ENCODE measurements at regions not wholly inside any gene's neighbourhood (a gene's known extent, or its start where the extent isn't known, plus 50 kb on each side); places are given as distances from the start of the nearest gene placed in this dataset.

DNA sequence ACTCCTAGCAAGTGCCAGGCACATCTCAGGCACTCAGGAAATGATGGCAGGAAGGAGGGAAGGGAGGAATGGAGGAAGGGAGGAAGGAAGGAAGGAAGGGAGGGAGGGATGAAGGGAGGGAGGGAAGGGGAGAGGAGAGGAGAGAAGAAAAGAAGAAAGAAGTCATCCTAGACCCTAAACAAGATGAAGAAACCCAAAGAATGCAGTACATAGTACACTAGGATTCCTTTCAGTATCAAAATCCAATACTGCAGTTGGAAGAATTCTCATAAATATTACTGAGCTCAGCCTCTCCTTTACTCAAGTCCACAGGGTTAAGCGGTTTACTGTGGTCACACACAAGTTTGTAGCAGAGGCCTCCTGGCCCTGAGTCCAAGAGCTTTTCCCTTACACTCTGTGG is 155.7 kb upstream of the ETAA1 start:
- H3K9me3 ChIP-seq (ENCODE audit: control insufficient read depth, insufficient read depth, low read depth, low read length) = no peaks in the 10 kb centered on the region
- H3K27ac ChIP-seq (ENCODE audit: extremely low read depth, low read depth, low read length) = no peak overlapping the region
- H3K4me1 ChIP-seq (ENCODE audit: control insufficient read depth, insufficient read depth, low read length) = no peaks in the 10 kb centered on the region
- ChIA-PET POLR2A (no interaction called here), CTCF (no interaction called here)
- no peak for TF ChIP-seq ZNF654 (tag by site-specific recombination; IDR thresholded peaks at IDR 0.05; ENCODE audit: low read depth)
- no peak for TF ChIP-seq ZNF302 (tag by site-specific recombination; IDR thresholded peaks at IDR 0.05; ENCODE audit: low read depth)
- TF ChIP-seq ZFP41 (tag by site-specific recombination; IDR thresholded peaks at IDR 0.05; ENCODE audit: borderline replicate concordance) = no peak
- TF ChIP-seq ZNF350 (tag by site-specific recombination; IDR thresholded peaks at IDR 0.05) = no peak
- TF ChIP-seq ZFHX2 (tag by site-specific recombination; conservative IDR thresholded peaks at IDR 0.05) = no peak
- TF ChIP-seq ZNF585B (tag by site-specific recombination; IDR thresholded peaks at IDR 0.05) = no peak
- no peak for TF ChIP-seq ZNF747 (tag by site-specific recombination; IDR thresholded peaks at IDR 0.05)
- TF ChIP-seq, protein P1, sequence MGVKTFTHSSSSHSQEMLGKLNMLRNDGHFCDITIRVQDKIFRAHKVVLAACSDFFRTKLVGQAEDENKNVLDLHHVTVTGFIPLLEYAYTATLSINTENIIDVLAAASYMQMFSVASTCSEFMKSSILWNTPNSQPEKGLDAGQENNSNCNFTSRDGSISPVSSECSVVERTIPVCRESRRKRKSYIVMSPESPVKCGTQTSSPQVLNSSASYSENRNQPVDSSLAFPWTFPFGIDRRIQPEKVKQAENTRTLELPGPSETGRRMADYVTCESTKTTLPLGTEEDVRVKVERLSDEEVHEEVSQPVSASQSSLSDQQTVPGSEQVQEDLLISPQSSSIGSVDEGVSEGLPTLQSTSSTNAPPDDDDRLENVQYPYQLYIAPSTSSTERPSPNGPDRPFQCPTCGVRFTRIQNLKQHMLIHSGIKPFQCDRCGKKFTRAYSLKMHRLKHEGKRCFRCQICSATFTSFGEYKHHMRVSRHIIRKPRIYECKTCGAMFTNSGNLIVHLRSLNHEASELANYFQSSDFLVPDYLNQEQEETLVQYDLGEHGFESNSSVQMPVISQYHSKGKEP (tag by site-specific recombination; IDR thresholded peaks at IDR 0.05) = no peak
- TF ChIP-seq ZNF157 (tag by site-specific recombination; IDR thresholded peaks at IDR 0.05) = no peak
- no peak for TF ChIP-seq ZNF560 (tag by site-specific recombination; IDR thresholded peaks at IDR 0.05; ENCODE audit: borderline replicate concordance)
- TF ChIP-seq ZNF184 (tag by site-specific recombination; IDR thresholded peaks at IDR 0.05) = no peak
- TF ChIP-seq, protein P2, sequence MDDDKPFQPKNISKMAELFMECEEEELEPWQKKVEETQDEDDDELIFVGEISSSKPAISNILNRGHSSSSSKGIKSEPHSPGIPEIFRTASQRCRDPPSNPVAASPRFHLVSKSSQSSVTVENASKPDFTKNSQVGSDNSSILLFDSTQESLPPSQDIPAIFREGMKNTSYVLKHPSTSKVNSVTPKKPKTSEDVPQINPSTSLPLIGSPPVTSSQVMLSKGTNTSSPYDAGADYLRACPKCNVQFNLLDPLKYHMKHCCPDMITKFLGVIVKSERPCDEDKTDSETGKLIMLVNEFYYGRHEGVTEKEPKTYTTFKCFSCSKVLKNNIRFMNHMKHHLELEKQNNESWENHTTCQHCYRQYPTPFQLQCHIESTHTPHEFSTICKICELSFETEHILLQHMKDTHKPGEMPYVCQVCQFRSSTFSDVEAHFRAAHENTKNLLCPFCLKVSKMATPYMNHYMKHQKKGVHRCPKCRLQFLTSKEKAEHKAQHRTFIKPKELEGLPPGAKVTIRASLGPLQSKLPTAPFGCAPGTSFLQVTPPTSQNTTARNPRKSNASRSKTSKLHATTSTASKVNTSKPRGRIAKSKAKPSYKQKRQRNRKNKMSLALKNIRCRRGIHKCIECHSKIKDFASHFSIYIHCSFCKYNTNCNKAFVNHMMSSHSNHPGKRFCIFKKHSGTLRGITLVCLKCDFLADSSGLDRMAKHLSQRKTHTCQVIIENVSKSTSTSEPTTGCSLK (tag by site-specific recombination; IDR thresholded peaks at IDR 0.05) = no peak
- TF ChIP-seq TRIM28 (IDR thresholded peaks at IDR 0.05; ENCODE audit: borderline replicate concordance, low read length) = no peak
- TF ChIP-seq SP3 (tag by site-specific recombination; IDR thresholded peaks at IDR 0.05) = no peak
- no peak for TF ChIP-seq ZNF548 (tag by site-specific recombination; IDR thresholded peaks at IDR 0.05)
- TF ChIP-seq, protein P3, sequence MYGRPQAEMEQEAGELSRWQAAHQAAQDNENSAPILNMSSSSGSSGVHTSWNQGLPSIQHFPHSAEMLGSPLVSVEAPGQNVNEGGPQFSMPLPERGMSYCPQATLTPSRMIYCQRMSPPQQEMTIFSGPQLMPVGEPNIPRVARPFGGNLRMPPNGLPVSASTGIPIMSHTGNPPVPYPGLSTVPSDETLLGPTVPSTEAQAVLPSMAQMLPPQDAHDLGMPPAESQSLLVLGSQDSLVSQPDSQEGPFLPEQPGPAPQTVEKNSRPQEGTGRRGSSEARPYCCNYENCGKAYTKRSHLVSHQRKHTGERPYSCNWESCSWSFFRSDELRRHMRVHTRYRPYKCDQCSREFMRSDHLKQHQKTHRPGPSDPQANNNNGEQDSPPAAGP (tag by site-specific recombination; IDR thresholded peaks at IDR 0.05) = no peak
- no peak for TF ChIP-seq ZNF707 (tag by site-specific recombination; IDR thresholded peaks at IDR 0.05)
- TF ChIP-seq, protein P4, sequence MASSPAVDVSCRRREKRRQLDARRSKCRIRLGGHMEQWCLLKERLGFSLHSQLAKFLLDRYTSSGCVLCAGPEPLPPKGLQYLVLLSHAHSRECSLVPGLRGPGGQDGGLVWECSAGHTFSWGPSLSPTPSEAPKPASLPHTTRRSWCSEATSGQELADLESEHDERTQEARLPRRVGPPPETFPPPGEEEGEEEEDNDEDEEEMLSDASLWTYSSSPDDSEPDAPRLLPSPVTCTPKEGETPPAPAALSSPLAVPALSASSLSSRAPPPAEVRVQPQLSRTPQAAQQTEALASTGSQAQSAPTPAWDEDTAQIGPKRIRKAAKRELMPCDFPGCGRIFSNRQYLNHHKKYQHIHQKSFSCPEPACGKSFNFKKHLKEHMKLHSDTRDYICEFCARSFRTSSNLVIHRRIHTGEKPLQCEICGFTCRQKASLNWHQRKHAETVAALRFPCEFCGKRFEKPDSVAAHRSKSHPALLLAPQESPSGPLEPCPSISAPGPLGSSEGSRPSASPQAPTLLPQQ (tag by site-specific recombination; IDR thresholded peaks at IDR 0.05) = no peak
- H3K36me3 ChIP-seq (ENCODE audit: control insufficient read depth in 2 of 2, insufficient read depth in 1 of 2, low read length in 2 of 2) = no peaks in the 10 kb centered on the region
- H3K4me3 ChIP-seq (ENCODE audit: low read depth, low read length) = no peak overlapping the region

DNA sequence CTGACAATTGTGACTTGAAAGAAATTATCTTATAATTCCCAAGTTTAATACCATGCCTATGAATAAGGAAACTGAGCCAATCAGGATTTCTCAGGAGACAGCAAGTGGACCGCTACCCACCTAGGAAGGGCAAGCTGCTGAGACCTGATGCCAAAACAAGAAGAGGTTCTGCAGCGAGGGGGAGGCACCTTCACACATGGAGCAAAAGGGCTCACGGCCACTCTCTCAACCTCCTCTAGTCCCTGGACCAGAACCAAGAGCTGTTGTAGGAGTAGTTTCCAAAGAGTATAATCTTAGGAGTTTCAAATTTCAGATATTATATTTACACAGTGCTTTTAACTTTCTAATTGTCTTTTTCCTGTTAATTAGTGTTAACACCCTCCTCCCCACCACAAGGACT is 154.7 kb upstream of the ETAA1 start:
- Histone ChIP-seq H3K9me3 (ENCODE audit: control insufficient read depth, insufficient read depth, low read depth, low read length) (no peaks in the 10 kb centered on the region), H3K36me3 (ENCODE audit: control insufficient read depth in 2 of 2, insufficient read depth in 1 of 2, low read length in 2 of 2) (no peaks in the 10 kb centered on the region), H3K4me1 (ENCODE audit: control insufficient read depth, insufficient read depth, low read length) (no peaks in the 10 kb centered on the region), H3K4me3 (ENCODE audit: low read depth, low read length) (no peak overlapping the region), H3K27ac (ENCODE audit: extremely low read depth, low read depth, low read length) (no peak overlapping the region)
- ChIA-PET CTCF (interaction anchor here (0.7 kb wide), 1 partner anchor 21 kb away, joined by 3 read pairs; no protein-coding TSS in a partner anchor), POLR2A (no interaction called here)
- TF ChIP-seq ZNF292 (tag by site-specific recombination; IDR thresholded peaks at IDR 0.05; ENCODE audit: borderline replicate concordance, low read depth) = no peak
- no peak for TF ChIP-seq ZNF266 (tag by site-specific recombination; IDR thresholded peaks at IDR 0.05; ENCODE audit: low read depth)
- TF ChIP-seq ZNF530 (tag by site-specific recombination; IDR thresholded peaks at IDR 0.05; ENCODE audit: low read depth) = no peak
- TF ChIP-seq ZNF416 (tag by site-specific recombination; IDR thresholded peaks at IDR 0.05) = no peak
- TF ChIP-seq SALL2 (tag by site-specific recombination; IDR thresholded peaks at IDR 0.05; ENCODE audit: borderline replicate concordance) = no peak
- no peak for TF ChIP-seq ZNF19 (tag by site-specific recombination; IDR thresholded peaks at IDR 0.05; ENCODE audit: low read depth)
- TF ChIP-seq, protein P5, sequence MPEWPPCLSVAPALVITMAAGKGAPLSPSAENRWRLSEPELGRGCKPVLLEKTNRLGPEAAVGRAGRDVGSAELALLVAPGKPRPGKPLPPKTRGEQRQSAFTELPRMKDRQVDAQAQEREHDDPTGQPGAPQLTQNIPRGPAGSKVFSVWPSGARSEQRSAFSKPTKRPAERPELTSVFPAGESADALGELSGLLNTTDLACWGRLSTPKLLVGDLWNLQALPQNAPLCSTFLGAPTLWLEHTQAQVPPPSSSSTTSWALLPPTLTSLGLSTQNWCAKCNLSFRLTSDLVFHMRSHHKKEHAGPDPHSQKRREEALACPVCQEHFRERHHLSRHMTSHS (tag by site-specific recombination; IDR thresholded peaks at IDR 0.05) = no peak
- TF ChIP-seq, protein P6, sequence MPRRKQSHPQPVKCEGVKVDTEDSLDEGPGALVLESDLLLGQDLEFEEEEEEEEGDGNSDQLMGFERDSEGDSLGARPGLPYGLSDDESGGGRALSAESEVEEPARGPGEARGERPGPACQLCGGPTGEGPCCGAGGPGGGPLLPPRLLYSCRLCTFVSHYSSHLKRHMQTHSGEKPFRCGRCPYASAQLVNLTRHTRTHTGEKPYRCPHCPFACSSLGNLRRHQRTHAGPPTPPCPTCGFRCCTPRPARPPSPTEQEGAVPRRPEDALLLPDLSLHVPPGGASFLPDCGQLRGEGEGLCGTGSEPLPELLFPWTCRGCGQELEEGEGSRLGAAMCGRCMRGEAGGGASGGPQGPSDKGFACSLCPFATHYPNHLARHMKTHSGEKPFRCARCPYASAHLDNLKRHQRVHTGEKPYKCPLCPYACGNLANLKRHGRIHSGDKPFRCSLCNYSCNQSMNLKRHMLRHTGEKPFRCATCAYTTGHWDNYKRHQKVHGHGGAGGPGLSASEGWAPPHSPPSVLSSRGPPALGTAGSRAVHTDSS (tag by site-specific recombination; IDR thresholded peaks at IDR 0.05) = no peak
- TF ChIP-seq ZNF747 (tag by site-specific recombination; IDR thresholded peaks at IDR 0.05) = no peak
- TF ChIP-seq IKZF3 (tag by site-specific recombination; IDR thresholded peaks at IDR 0.05) = no peak
- TF ChIP-seq ZNF768 (tag by site-specific recombination; IDR thresholded peaks at IDR 0.05) = no peak
- no peak for TF ChIP-seq ZIC2 (tag by site-specific recombination; IDR thresholded peaks at IDR 0.05)
- no peak for TF ChIP-seq ZNF157 (tag by site-specific recombination; IDR thresholded peaks at IDR 0.05)
